ENCODE measurements at regions not wholly inside any gene's neighbourhood (a gene's known extent, or its start where the extent isn't known, plus 50 kb on each side); places are given as distances from the start of the nearest gene placed in this dataset.

GRCh38 chr3:193980905-193981304 lies 155.0 kb upstream of the HES1 start:
- Histone ChIP-seq H3K9me3 (ENCODE audit: low read length) (no peaks in the 10 kb centered on the region), H3K4me3 (ENCODE audit: low read length) (no peak overlapping the region), H3K4me2 (ENCODE audit: low read length) (no peak overlapping the region), H3K9ac (ENCODE audit: low read length) (no peak overlapping the region), H3K27me3 (ENCODE audit: insufficient read depth, low read depth, low read length) (peaks cover under 1% of the 10 kb centered on the region), H3K9me2 (ENCODE audit: insufficient read depth, low read length) (no peaks in the 10 kb centered on the region), H2AFZ (ENCODE audit: low read depth, low read length) (no peak overlapping the region), H3K27ac (ENCODE audit: low read length) (no peak overlapping the region), H3K36me3 (ENCODE audit: insufficient read depth, low read length) (no peaks in the 10 kb centered on the region), H3K79me2 (replicated peaks; ENCODE audit: insufficient read depth, low read length) (no peaks in the 10 kb centered on the region), H3F3A (ENCODE audit: insufficient read depth, low read length, poor library complexity, severe bottlenecking) (no peaks in the 10 kb centered on the region), H4K20me1 (ENCODE audit: insufficient read depth) (no peaks in the 10 kb centered on the region)
- TF ChIP-seq MXI1 (conservative IDR thresholded peaks at IDR 0.05; ENCODE audit: poor library complexity, severe bottlenecking) (no peak), SMC3 (conservative IDR thresholded peaks at IDR 0.05; ENCODE audit: poor library complexity) (no peak), RAD21 (conservative IDR thresholded peaks at IDR 0.05) (no peak)

- no peaks in the 10 kb centered on the region for H4K20me1 ChIP-seq (ENCODE audit: insufficient read depth)
- no peak overlapping the region for H3K27ac ChIP-seq (ENCODE audit: low read length)
- no peaks in the 10 kb centered on the region for H3K79me2 ChIP-seq (replicated peaks; ENCODE audit: insufficient read depth, low read length)
- TF ChIP-seq EZH2 (IDR thresholded peaks at IDR 0.05; ENCODE audit: borderline replicate concordance, insufficient read depth, low read length, poor library complexity, severe bottlenecking) (no peak), MXI1 (conservative IDR thresholded peaks at IDR 0.05; ENCODE audit: poor library complexity, severe bottlenecking) (no peak), REST (IDR thresholded peaks at IDR 0.05; ENCODE audit: borderline replicate concordance) (no peak), CTCF (IDR thresholded peaks at IDR 0.05; ENCODE audit: poor library complexity, severe bottlenecking) (no peak), EP300 (conservative IDR thresholded peaks at IDR 0.05; ENCODE audit: poor library complexity, severe bottlenecking) (no peak), POLR2AphosphoS5 (IDR thresholded peaks at IDR 0.05) (no peak)
- H3K4me2 ChIP-seq (ENCODE audit: low read length) = no peak overlapping the region
- no peaks in the 10 kb centered on the region for H3K9me2 ChIP-seq (ENCODE audit: insufficient read depth, low read length)
- no peak overlapping the region for H3K9ac ChIP-seq (ENCODE audit: low read length)
- no peaks in the 10 kb centered on the region for H3K9me3 ChIP-seq (ENCODE audit: low read length)
- H3K27me3 ChIP-seq (ENCODE audit: insufficient read depth, low read depth, low read length) = no peaks in the 10 kb centered on the region
- no peak overlapping the region for H2AFZ ChIP-seq (ENCODE audit: low read depth, low read length)
- H3K36me3 ChIP-seq (ENCODE audit: insufficient read depth, low read length) = no peaks in the 10 kb centered on the region
- H3F3A ChIP-seq (ENCODE audit: insufficient read depth, low read length, poor library complexity, severe bottlenecking) = no peaks in the 10 kb centered on the region
- H3K4me3 ChIP-seq (ENCODE audit: low read length) = no peak overlapping the region
These were observed 154.4 kb upstream of the HES1 start for GRCh38 chr3:193981504-193981903.

- no peak overlapping the region for H3K4me3 ChIP-seq (ENCODE audit: low read length)
- H3F3A ChIP-seq (ENCODE audit: insufficient read depth, low read length, poor library complexity, severe bottlenecking) = no peaks in the 10 kb centered on the region
- no peak overlapping the region for H3K4me2 ChIP-seq (ENCODE audit: low read length)
- H3K9me3 ChIP-seq (ENCODE audit: low read length) = no peaks in the 10 kb centered on the region
- no peak overlapping the region for H3K27ac ChIP-seq (ENCODE audit: low read length)
- no peaks in the 10 kb centered on the region for H3K79me2 ChIP-seq (replicated peaks; ENCODE audit: insufficient read depth, low read length)
- no peak overlapping the region for H3K9ac ChIP-seq (ENCODE audit: low read length)
- no peaks in the 10 kb centered on the region for H4K20me1 ChIP-seq (ENCODE audit: insufficient read depth)
- H3K27me3 ChIP-seq (ENCODE audit: insufficient read depth, low read depth, low read length) = no peaks in the 10 kb centered on the region
- H3K9me2 ChIP-seq (ENCODE audit: insufficient read depth, low read length) = no peaks in the 10 kb centered on the region
- H3K36me3 ChIP-seq (ENCODE audit: insufficient read depth, low read length) = no peaks in the 10 kb centered on the region
- no peak for TF ChIP-seq EP300 (conservative IDR thresholded peaks at IDR 0.05; ENCODE audit: poor library complexity, severe bottlenecking)
- TF ChIP-seq MXI1 (conservative IDR thresholded peaks at IDR 0.05; ENCODE audit: poor library complexity, severe bottlenecking) = no peak
- no peak for TF ChIP-seq TAF1 (IDR thresholded peaks at IDR 0.05; ENCODE audit: low read depth)
- no peak overlapping the region for H2AFZ ChIP-seq (ENCODE audit: low read depth, low read length)
These were observed 153.7 kb upstream of the HES1 start for GRCh38 chr3:193982258-193982659.

Data from neural cell (in vitro differentiated cells).